Inferior parietal cortex (tissue), 1 donor: ENCODE measurements at regions not wholly inside any gene's neighbourhood (a gene's known extent, or its start where the extent isn't known, plus 50 kb on each side); places are given as distances from the start of the nearest gene placed in this dataset.
A peak's percentile ranks its signal among the peaks of the same experiment; 100 is the strongest.
"Not testable (repeated sequence)": the region's sequence is repeated elsewhere in the genome, so short reads cannot be mapped to it uniquely, and the experiment has no call there.

Experiments used
- DNase-seq: peaks from one replicate; pipeline ENCODE4 v3.0.0-alpha.2; 2016; ENCODE audit errors: extremely low spot score

DNA sequence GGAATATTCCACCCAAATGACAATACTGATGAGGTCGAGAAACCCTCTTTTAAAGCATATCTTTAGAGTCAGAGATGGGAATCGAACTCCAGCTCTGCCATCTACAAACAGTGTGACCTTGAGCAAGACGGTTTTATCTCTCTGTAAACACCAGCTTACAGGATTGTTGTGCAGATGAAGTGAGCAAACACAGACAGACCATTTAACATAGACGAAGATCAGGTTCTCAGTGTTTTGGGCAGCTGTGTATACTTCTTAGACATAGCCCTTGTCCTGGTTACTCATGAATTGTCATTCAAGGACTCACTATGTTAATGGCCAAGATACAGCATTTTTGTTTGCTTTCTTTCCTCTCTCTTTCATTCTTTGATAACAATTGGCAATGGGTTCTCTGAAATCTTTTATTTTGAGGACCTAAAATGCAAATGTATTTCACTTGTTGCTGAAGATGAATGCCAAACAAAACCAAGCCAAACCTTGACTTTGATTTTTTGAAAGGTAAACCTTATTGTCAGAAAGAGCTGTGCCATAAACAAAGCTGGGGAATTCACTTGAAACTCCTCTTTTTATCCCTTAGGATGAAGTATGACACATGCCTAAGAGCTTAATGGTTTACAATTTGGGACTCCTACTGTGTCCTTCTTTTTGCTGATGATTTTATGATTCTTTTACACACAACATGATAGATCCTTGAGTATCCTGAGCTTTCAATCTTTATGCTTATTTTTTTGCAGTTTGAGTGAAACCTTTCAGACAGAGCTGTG lies 250.0 kb upstream of the PDZRN3 start:
- no peak for DNase-seq

DNA sequence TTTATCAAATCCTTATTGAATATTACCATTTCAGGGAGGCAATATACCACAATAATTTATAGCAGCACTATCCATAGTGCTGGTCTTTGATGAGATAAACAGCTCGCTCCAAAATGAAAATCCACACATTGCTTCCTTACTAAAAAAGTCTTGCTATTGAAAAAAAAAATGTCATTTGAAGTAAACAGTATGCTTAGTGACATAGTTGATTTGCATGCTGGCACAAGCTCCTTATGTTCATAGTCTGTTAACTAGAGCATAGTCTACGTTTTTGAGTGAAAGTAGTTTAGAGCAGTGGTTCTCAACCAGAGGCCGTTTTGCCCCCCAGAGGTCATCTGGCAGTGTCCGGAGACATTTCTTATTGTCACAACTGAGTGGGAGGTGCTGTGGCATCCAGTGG lies 249.4 kb upstream of the PDZRN3 start:
- no peak for DNase-seq

DNA sequence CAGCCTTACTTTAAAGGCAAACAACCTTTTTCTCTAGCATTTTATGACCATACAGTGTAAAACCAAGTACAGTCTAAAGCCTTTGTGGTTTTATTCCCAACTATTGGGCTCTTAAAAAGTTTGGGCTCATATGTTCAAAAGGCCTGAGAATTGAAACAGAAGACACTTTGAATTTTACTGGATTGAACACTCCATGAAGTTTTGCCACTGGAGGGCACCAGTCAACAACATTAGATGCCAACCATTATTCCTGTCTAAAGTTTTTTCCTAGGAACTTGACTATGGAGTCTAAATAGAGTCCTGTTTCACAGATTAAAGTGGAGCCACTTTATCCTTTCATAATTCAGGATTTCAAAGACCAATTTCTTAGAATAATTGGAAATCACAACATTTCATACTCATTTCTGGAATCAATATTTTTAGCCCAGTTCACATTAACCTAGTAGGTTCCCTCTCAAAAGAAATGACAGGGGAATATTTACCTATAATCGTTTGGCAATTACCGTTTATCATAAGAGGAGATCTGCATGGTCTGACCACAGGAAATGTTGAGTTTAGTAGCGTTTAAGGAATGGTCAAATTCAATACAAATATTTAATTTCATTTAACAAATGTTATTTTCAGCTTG lies 244.1 kb upstream of the PDZRN3 start:
- DNase-seq: peak; percentile 80

DNA sequence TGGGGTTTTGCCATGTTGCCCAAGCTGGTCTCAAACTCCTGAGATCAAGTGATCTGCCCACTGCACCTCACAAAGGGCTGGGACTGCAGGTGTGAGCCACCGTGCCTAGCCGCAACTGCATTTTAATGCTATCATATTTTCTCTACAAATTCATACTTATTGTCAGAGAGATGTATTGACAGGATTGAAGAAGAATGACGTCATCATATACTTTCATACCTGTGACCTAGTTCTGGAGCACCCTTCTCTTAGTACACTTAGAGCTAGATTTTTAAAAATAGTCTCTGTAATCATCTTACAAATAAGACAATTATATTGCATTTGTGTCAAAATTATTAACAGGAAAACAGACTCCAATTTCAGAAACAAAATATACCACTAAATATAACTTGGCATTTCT lies 242.8 kb upstream of the PDZRN3 start:
- no peak for DNase-seq

DNA sequence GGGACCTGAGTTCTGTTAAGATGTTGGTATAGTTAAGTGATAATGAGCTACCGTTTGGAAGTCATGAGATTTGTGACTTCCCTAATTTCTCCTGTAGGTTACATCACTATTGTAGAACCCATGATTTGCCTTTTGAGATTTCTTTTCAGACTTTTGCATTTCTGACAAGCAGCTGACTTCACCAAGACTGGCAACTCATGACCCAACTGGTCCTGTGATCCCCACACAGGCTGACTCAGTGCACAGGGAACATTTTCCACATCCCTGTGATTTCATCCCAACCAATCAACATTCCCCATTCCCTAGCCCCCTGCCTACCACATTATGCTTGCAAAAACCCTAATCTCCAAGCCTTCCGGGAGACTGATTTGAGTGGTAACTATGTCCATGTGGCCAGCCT lies 242.1 kb upstream of the PDZRN3 start:
- no peak for DNase-seq

DNA sequence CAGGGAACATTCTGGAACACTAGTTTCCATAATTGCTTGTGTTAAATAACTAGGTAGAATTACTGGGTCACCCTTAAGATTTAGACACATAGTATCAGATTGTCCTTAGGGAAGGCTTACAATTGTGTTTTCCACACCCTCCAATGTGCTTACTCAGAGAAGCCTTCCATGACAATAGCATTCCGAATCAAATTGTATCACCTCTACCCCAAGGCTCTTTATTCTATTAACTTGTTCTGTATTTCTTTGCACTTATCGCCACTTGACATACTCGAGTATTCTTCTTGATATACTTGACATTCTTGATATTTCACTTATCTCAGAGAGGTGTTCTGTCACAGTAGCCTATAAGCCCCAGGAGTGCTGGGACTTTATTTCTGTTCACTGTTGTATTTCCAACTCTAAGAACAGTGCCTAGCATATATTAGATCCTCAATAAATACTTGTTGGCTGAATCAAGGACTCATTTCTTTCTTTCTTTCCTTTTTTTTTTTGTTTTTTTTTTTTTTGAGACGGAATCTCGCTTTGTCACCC lies 238.9 kb upstream of the PDZRN3 start:
- no peak for DNase-seq

DNA sequence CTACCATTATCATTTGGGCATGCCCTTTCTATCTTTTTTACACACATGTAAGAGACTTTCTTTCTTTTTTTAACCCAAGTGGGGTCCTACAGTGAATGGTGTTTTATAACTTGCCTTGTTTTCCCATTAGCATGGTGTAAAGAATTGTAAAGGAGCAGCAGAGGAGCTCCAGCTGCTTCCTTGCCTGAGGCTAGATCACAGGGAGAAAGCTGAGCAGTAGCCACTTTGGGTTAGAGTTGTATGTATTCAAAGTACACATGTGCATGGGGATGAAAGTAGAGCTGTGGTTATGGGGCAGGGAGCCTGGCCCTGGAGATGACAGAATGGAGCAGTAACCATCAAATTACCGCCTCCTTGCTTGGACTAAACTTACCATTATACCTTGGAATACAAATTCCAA lies 231.1 kb upstream of the PDZRN3 start:
- no peak for DNase-seq

DNA sequence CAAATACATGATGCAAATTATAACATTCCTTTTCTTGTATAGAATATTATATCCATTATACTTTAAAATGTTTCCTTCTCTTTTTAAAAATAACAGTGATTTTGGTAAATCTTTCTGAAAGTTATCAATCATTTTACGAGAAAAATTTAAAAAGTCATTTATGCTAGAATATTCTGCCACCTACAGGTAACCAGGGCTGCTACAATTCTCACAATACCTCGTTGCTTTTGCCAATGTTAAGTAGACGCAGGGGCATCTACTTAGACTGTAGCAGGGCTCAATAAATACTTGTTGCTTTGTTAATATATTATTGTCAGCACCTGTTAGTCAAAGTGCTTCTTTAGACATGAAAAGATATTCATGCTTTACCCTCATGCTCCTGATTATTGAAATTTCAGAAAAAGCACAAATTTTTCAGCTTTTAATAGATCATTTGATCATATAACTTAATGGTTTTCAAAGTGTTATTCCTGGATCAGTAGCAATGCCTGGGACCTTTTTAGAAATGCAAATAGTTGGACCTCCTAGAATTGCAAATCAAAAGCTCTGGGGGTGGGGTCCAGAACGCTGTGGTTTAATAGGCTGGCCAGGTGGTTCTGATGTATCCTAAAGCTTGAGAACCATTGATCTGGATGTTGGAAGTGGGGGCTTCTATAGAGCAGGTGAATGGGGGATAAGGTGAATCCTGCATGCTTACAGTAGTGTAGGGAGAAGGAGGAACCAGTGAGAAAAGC lies 223.6 kb upstream of the PDZRN3 start:
- DNase-seq: peak; percentile 60

DNA sequence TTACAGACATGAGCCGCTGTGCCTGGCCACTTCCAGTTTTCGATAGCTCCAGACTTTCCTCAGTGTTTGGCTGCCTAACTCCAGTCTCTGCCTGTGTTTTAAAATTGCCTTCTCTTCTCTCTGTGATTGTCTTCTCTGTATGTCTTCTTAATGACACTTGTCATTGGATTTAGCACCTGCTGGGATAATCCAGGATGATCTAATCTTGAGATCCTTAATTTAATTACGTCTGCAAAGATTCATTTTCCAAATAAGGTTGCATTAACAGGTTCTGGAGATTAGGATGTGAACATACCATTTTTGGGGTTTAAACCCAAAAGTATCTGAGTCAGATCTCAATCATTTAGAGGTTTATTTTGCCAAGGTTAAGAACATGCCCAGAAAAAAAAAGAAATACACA lies 222.2 kb upstream of the PDZRN3 start:
- no peak for DNase-seq

DNA sequence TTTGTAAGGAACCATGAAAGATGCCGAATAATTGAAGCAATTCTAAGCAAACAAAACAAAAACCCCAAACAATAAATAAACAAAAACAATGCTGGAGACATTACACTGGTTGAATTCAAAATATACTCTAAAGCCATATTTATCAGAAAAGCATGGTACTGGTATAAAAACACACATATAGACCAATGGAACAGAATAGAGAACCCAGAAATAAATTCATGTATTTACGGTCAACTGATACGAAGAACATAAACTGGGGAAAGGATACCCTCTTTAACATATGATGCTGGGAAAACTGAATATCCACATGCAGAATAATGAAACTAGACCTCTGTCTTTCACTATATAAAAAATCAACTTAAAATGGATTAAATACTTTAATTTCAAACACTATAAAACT lies 214.3 kb upstream of the PDZRN3 start:
- DNase-seq: no peak

DNA sequence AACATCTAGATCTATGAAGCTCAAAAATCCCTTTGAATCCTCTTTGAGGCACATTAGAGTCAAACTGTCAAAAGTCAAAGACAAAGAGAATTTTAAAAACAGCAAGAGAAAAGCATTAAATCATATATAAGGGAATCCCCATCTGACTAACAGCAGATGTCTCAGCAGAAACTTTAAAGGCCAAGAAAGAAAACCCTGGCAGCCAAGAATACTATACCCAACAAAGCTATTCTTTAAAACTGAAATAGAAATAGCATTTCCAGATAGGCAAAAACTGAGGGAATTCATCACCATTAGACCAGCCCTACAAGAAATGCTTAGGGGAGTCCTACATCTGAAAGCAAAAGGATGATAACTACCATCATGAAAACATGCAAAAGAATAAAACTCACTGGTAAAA lies 211.2 kb upstream of the PDZRN3 start:
- no peak for DNase-seq

DNA sequence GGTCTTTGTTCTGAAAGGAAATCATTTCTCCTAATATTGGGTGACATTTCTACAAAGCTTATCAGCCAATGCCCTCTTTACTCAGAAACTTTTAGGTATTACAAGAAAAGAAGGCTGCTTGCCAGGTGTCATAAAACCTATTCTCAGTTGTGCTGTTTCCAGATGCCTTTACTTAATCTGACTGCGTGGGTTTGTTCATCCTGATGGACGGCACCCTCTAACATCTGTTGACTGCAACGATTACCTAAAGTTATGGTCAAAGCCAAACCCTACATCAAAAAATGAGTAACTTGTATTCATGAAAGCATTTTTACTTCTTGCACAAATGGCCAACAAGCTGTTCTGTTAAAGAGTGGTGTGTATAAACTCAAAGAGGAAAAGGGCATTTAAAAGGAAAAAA lies 207.7 kb upstream of the PDZRN3 start:
- no peak for DNase-seq

DNA sequence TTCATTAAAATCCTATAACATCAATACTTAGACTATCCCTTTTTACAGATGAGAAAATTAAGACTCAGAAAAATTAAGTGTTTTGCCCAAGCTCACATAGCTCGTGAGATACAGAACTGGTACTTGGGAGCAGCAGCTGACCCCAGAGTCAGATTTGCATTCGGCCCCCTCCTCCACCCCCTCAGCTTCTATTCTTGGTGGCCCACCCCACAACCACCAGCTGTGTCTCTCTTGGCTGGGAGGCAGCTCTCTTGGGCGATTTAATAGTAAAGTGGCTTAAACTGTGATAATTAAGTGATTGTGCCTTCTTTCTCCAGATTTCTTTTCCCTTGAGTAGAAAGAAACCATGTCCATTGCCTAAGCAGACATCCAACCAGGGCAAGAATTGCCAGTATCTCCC lies 203.6 kb upstream of the PDZRN3 start:
- no peak for DNase-seq

DNA sequence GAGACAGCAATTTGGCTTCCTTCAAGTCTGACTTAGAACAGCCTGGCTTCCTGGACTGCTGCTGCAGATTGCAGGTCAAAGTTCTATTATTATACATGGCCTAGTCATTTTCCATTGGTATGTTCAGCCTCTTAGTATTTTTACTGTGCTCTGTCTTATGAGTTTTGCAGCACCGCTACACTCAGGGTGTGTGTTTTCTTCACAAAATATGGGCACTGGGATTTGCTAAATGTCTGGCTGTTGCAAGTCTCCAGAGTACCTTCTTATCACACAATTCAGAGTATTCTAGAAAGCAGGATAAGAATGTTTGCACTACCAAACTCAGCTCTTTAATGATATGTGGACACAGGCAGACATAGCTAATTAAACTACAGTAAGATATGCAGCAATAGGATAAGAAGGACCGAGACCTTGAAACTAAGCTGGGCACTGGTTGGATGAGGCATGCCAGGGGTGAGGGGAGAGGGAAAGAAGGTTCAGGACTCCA lies 203.0 kb upstream of the PDZRN3 start:
- no peak for DNase-seq

DNA sequence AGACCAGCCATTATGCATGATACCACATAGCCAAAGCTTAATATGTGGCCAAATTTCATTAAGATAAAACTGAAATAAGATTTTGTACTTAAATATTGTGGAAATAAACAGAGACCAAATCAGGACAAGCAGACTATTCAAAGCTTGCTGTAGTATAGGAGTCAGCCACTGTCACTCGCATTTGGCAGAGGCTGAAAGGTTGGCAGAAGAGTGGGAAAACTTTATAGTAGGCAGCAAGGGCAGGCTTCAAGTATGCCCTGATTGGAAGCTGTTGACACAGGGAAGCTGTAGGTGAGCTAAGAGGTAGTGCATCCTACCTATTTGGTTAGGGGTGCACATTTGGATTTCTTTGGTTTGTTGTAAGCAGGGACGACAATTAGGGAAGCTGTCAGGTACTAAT lies 202.5 kb upstream of the PDZRN3 start:
- no peak for DNase-seq

DNA sequence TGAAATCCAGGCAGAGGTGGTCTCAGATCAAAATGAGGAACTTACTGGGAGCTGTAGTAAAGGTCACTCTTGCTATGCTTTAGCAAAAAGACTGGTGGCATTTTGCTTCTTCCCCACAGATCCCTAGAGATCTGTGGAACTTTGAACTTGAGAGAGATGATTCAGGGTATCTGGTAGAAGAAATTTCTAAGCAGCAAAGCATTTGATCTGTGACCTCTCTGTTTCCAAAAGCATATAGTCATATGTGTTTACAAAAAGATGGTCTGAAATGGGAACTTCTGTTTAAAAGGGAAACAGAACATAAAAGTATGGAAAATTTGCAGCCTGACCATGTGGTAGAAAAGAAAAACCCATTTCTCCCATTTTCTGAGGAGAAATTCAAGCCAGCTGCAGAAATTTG lies 196.2 kb upstream of the PDZRN3 start:
- DNase-seq: not testable (repeated sequence)

DNA sequence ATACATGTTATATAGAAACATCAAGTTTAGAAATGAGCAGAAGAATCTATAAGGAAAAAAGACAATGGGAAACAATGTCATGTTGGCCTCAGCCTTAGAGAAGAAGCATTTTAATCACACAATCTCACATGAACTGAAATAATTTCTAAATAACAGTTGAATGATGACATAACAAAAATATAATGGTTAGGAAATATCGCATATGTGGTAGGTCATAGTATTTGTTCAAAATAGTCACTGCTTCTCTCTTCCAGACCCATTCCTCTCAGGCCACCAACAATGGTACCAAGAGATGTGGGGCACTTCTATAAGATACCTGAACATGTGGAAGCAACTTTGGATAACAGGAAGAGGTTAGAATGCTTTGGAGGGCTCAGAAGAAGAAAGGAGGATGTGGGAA lies 195.7 kb upstream of the PDZRN3 start:
- DNase-seq: no peak

DNA sequence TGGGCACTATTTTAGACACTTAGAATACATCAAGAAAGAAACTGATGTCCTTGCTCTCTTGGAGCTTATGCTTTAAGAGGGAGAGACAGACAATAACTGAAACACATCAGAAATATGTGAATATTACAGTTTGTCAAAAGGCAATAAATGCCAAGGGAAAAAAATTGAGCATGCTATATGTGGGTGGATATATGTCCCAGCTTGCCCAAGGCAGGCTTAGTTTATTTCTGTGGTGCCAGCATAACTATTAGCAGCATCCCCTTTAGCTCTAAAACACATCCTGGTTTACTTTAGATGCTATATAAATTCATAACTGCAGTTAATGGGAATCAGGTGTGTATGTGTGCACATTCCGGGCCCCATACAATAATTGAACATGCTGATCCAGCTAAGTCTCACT lies 191.2 kb upstream of the PDZRN3 start:
- no peak for DNase-seq

DNA sequence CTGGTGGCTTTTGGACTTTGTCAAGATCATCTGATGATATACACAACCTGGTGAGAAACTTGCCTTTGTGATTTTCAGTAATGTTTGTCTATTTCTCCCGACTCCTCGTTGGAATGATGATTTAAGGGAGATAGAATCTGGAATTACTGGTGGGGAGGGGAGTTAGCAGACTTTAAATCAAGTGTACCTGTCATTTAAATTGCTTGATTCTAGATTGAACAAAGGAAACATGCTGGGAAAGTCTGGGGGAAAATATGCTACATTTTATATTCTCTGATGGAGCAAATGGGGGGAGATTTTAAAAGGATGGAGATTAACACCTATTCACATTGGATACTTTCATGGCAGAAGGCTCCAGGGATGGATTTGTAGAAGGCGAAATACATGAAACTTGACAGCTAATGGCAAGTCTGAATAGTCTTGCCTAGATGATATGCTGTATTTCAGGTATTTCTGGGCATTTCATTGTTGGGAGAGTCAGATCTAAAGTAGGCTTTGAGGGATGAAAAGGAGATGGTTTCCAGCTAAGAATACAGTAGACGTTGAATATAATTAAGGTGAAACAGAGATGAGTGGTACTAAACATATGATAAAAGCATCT lies 189.1 kb upstream of the PDZRN3 start:
- no peak for DNase-seq

DNA sequence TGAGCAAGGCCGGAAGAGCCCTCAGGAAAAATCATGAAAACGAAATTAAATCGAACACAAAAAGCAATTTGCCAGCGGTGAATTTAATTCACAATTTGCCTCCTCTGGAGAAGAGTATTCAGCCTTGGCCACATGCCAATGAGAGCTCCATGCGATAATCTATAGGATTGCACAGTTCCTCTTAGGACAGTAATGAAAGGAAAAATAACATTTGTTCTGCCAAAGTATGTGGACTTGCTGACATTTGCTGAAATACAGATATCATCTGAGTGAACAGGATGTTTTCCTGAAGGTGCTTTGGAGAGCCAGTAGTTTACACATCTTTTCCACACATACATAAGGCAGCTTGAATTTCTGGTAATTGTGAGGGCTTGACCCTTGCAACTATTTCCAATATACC lies 188.6 kb upstream of the PDZRN3 start:
- DNase-seq: no peak

DNA sequence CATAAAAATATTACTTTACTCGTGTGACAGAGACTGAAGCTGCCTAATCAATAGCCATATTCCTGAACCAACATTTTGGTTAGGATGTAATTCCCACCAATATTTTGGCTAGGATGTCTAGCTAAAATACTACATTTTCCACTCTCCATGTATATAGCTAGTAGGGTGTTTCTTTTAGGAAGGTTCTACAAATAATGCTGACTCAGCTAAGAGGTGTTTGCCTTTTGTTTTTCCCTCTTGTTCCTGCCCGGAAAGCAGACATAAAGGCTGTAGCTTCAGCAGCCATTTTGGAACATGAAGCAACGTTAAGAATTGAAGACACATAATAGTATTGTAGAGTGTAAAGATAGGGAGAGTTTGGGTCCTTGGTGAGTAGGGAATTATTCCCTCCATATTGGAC lies 187.3 kb upstream of the PDZRN3 start:
- no peak for DNase-seq

DNA sequence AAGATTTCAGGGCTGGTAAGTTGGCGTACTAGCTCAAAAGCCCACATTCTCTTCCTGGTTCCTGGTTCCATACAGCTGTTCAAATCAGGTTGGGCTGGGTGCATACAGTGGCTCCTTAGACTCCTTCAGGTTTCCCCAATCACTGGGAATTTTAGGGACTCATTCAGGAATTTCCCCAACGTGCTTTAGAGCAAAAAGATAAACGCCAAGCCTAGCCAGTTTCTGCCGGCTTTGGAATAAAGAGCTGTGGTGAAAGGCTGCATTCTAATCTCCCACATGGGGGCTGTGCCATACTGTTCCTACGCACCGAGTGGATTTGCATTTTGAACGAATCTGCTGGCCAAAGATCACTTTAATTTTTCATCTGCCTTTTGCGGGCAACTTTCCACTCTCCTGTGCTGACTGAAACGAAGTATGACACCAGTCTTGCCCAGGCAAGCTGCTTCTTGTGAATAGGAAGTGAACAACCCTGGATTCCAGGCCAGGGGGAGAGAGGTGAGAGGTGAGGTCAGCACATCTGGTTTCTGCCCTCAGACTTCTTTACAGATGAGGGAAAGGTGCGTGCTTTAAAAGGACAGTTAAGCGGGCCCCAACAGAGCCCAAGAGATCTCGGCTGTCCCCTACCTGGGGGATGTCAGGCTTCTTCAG lies 184.2 kb upstream of the PDZRN3 start:
- no peak for DNase-seq
